HG03342 (cell line): ENCODE measurements at regions not wholly inside any gene's neighbourhood (a gene's known extent, or its start where the extent isn't known, plus 50 kb on each side); places are given as distances from the start of the nearest gene placed in this dataset.
"Not testable (repeated sequence)": the region's sequence is repeated elsewhere in the genome, so short reads cannot be mapped to it uniquely, and the experiment has no call there.

Experiments
- ATAC-seq: cut with Tn5 transposase; IDR thresholded peaks from one replicate; pipeline ENCODE4 v1.9.1; 2021; ENCODE audit warnings: mild to moderate bottlenecking, moderate library complexity; ENCODE audit not compliant: unreplicated experiment

DNA sequence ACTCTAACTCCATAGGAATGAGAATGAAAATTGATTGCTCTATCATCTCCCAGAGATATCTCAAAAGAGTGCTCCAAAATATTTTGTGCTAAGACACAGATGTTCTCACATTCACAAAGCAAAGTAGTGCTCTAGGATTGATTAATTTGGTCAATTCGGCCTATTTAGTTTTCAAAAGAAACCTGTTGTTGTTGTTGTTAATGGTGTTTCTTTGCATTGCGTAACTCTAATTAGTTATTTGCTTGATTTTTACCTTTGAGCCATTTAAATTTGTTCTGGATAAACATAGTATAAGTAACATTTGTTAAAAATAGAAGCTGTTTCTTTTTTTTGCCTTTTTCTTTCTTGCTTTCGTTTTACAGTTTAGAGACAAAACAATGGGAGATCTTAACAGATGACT is 382.5 kb downstream of the CAAP1 start:
- no peak for ATAC-seq

DNA sequence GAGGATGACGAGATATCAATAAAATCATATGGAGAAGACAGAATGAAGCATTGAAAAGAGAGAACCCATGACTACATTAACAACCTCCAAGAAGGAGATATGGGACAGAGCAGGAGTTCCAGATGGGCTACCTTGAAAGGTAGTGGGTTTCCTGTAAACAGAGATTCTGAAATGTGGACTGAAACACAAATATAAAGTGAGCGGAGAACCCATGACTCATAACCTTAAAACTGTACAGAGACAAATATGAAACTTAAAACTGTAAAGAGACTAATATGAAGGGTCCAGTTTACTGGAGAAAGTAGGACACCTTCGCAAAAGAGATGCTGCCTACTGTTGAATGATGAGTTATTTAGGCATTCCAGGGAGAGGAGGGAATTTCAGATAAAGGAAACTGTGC is 383.7 kb downstream of the CAAP1 start:
- ATAC-seq: no peak

DNA sequence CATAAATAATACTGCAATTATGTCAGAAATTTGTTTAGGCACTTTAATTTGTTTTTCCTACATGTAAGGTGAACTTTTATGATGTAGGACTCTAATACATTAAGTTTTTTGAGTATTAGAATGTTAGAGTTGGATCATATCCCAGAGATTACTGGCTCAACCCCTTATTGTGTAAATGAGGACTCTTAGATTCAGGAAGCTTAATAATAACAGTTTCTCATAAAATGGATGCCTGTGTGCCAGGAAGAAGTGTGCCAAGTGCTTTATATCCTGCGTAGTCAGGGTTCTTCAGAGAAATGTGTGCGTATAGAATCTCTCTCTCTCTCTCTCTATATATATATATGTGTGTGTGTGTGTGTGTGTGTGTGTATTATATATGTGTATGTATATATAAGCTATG is 388.5 kb downstream of the CAAP1 start:
- ATAC-seq: no peak

DNA sequence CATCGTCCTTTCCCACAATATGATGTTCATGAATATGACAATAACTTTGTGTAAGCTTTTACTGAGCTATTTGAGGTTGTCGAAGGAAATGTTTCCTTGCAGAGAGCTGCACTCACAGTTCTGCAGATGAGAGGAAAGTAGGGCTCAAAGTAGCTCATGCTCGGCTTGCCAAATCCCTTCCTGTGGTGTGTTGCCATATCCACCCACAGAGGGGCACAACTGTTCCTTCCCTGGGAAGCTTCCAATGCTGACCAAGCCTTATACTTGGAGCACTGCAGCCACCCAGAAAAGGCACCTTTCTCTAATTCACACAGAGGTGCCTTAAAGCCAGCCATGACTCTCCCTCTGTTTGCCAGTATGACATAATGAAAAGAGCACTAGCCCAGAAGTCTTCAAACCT is 390.3 kb downstream of the CAAP1 start:
- ATAC-seq: no peak

DNA sequence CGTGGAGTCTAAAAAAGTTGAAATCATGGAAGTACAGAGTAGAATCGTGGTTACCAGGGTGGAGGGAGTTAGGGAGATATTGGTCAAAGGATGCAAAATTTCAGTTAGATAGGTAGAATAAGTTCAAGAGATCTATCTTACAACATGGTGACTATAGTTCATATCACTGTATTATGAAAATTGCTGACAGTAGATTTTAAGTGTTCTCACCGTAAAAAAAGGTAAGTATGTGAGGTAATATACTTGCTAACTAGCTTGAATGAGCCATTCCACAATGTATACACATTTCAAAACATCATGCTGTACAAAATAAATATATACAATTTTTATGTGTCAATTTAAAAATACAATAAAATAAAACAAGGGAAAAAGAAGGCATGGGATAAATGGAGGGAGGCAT is 392.1 kb downstream of the CAAP1 start:
- ATAC-seq: no peak

DNA sequence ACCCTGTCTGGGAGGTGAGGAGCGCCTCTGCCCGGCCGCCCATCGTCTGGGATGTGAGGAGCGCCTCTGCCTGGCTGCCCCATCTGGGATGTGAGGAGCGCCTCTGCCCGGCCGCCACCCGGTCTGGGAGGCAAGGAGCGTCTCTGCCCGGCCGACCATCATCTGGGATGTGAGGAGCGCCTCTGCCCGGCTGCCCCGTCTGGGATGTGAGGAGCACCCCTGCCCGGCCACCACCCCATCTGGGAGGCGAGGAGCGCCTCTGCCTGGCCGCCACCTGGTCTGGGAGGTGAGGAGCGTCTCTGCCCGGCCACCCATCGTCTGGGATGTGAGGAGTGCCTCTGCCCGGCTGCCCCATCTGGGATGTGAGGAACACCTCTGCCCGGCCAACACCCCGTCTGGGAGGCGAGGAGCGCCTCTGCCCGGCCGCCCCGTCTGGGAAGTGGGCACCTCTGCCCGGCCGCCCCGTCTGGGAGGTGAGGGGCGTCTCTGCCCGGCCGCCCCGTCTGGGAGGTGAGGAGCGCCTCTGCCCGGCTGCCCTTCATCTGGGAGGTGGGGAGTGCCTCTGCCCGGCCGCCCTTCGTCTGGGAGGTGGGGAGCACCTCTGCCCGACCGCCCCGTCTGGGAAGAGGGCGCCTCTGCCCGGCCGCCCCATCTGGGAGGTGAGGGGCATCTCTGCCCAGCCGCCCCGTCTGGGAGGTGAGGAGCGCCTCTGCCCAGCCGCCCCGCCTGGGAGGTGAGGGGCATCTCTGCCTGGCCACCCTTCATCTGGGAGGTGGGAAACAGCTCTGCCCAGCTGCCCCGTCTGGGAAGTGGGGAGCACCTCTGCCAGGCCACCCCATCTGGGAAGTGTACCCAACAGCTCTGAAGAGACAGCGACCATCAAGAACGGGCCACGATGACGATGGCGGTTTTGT is 399.7 kb downstream of the CAAP1 start:
- ATAC-seq: not testable (repeated sequence)

DNA sequence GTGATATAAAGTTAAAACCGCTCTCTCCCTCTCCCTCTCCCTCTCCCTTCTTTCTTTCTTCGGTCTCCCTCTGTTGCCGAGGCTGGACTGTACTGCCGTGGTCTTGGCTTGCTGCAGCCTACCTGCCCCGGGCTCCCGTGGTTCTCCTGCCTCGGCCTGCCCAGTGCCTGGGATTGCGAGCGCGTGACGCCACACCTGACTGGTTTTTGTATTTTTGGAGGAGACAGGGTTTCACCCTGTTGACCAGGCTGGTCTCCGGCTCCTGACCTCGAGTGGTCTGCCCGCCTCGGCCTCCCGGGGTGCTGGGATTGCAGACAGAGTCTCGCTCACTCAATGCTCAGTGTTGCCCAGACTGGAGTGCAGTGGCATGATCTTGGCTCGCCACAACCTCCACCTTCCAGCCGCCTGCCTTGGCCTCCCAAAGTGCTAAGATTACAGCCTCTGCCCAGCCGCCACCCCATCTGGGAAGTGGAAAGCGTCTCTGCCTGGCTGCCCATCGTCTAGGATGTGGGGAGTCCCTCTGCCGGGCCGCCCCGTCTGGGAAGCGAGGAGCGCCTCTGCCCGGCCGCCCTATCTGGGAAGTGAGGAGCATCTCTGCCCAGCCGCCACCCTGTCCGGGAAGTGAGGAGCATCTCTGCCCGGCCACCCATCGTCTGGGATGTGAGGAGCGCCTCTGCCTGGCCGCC is 400.5 kb downstream of the CAAP1 start:
- ATAC-seq: not testable (repeated sequence)

DNA sequence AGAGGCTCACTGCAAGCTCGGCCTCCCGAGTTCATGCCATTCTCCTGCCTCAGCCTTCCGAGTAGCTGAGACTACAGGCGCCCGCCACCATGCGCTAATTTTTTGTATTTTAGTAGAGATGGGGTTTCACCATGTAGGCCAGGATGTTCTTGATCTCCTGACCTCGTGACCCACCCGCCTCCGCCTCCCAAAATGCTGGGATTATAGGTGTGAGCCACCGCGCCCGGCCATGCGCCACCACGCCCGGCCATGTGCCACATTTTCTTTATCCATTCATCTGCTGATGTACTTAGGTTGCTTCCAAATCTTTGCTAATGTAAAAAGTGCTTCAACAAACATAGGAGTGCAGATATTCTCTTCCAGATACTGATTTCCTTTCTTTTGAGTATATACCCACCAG is 408.6 kb downstream of the CAAP1 start:
- no peak for ATAC-seq

DNA sequence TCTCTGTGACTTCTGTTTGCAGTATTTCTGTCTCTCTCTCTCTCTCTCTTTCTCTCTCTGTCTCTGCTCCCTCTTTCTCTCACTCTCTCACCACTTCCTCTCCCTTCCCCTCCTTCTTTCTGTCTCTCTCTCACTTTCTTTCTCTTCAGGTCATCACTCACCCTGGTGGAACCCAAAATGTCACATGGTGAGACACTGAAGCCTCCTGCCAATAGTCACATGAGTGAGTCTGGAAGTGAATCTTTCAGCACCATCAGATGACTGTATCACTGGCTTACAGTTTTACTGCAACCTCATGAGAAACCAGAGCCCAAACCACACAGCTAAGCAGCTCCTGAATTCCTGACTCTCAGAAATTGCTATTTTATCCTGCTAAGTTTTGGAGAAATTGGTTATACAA is 414.6 kb downstream of the CAAP1 start:
- ATAC-seq: no peak

DNA sequence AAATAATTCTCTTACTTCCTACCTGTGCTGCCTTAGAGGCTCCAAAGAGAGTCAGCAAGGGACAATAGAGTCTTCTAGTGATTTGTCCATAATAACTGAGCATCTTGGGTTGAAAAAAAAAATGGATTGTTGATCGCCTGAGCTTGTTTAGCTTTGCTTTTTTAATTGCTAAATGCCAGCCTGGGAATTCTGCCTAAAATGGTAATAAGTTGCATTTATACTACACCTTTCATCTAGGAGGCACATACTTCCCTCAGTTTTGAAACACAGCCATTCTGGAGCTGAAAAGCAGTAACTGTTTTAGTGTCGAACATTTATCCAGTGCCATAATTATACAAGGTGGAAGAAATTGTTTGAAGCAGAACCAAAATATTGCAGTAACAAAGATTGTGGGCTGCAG is 421.3 kb downstream of the CAAP1 start:
- no peak for ATAC-seq

DNA sequence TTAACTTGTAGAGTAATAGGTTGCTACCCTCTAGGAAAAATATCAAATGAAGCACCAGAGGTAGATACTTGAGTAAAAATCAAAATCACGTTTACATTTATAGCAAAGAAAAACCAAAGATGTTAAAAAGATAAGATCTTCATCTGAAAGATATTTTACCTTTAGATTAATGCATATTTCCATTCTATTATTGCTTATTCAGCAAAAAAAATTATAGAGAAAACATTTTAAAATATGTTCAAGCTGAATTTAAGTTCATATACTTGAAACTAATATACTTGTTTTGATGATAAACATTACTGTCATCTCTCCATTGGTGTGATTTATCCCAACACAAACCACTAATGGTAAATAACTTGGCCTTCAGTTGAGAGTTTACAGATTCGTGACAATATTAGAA is 422.3 kb downstream of the CAAP1 start:
- ATAC-seq: no peak

DNA sequence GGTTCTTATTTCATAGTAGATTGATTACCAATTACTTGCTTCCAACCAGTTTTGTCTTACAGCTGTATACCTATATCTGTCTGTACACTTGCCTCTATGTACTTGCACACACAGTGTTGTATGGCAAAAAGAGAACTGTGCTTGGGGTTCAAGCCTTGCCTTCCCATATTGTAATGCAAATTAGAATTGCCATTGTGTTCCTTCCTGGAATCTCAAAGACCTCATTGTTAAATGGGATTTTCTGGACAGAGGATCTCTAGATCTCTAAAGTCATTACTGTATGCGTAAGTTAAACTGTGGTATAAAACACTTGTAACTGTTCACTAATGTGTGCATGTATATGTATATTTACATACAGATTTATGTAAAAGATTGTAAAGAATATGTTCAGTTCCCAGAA is 428.8 kb downstream of the CAAP1 start:
- no peak for ATAC-seq

DNA sequence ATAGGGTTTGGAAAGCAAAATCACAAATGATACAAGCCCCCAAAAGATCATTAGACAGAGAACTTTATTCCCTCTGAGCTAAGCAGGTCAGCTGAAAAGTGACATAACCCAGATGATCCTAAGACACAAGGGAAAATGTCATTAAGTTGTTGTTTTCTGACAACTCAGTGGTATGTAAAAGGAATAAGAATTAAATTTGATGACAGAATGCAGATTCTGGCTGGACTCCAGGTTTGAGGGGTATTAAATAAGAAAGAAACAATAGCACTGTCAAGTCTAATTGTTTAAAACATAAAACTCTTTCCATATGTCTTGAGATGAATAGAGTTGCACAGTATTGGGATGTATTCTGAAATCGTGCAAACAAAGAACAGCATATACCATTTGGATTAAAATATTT is 429.9 kb downstream of the CAAP1 start:
- no peak for ATAC-seq

DNA sequence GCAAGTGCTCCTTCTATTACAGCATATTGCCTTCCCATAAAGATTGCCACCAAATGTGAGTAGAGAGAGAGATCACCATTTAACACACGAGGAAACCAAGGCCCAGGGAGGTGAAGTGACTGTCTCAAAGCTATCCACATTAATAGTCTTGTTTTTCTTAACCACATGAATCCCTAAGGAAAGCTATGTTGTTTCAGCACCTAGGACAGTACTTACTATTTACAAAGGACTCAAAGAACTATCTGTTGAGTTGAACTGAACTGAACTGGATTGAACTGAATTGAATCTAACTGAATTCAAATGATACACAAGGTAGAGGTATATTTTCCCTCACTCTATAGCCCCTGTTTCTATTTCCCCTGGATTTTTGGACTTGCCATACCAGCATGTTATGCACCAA is 430.4 kb downstream of the CAAP1 start:
- ATAC-seq: no peak

DNA sequence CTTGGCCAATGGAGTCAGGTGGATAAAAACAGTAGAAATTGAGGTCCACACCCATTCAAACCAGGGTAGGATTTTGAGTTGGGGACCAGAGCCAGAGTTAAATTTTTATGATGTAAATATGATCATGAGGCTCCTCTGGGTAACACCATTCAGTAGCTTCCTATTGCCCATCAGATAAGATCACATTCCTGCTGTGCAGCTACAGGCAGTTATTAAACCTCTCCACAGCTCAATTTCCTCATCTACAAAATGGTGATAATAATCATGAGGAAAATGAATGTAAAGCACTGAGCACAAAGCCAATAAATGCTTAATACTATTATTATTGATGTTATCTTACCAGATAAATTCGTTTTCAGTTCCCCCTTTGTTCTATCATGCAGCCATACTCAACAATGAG is 432.0 kb downstream of the CAAP1 start:
- ATAC-seq: no peak

DNA sequence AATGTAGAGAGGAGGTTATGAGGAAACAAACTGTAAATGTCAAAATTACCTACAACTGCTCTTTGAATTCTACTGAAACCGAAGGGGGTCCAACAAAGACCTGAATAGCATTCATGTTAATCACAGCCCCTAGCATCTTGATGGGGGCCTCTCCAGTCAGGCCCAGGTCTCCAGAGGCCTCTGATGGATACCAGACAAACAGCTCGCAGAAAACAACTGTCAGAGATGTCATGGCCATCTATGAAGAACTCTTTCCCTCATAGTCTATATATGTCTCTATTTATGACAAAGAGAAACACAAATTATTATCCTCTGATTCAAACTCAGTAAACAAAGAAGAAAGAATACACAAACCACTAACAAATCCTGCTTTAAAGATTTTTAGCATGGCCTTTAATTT is 432.6 kb downstream of the CAAP1 start:
- ATAC-seq: no peak

DNA sequence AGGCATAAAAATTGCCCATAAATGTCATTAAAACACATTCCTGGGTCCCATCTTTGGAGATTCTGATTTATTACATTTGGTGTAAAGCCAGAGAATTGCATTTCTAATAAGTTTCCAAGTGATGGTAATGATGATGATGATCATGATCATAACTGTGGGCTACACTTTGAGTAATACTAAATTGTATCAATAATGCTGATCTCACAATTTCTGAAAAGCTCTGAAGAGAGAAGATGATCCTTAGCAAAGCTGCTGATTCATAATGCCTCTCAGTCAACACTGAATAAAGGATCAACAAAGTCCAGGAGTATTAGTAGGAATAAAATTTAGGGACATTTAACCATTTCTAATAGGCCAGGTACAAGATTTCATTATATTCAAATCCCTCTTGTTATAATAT is 434.5 kb downstream of the CAAP1 start:
- no peak for ATAC-seq

DNA sequence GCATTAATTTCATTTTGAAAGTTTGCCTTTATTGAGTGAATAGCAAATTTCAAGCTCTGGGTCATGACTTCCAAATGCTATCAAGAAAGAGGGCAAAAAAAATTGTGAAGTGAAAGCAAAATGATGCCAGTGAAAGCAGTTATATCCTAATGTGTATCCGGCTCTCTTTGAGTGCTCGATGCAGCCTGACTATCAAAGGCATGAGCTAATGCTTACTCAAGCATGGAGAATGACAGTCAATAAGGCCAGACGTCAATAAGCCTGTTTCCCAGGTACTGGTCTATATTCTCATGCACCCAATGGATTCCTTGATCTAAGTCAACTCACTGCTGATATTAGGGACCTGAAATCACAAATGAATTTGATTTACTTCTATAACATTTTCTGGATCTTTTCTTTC is 435.5 kb downstream of the CAAP1 start:
- ATAC-seq: no peak

DNA sequence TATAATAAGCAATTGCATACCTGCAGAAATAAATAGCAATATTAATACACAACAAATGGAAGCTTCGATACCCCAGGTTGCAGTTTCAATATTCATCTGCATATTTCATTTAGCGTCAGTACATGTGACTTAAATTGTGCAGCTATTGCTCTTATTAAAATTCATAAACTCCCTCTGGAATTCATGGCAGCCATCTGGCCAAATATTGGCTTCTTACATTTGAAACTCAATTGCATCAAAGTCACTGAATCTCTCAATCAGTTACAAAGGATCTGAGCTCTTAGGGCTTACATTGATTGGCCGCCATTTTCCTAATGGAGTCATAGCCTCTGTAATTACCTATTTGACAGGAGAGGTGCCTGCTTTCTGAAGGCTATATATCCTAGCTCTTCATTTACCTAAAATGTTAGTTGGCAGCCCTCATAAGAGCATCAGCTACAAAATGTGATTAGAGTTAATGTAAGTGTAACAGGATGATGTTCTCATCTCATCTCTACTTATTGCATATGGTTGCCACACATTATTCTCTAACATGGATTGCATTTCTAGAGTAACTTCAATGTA is 453.5 kb downstream of the CAAP1 start:
- no peak for ATAC-seq

DNA sequence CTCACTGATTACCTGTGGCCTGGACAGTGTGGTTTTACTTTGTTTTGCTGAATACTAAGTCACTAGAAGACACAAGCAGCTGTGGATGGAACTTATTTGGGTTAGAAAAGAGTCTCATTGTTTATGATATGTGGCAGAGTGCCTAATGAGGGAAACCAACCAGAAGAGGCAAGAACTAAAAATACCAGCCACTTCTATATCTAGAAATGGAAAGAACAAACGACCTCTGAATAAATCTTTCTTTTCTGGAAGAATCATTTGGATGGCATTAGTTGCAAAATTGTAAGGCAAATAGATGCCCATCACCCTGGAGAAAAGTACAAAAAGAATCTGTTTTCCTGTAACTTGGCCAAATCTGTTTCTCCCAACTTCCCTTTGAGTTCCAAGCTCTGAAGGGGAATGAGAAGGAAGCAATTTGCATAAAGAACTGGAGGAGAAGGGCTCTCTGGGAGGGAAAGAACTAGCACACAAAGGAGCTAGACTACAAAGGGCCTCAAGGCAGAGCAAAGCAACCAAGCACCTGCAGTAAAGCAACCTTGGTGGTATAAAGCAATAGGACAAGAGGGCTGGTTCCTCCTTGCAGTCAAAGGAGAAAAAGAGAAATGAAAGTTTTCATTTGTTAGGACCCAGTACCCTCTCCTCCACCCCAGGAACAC is 455.4 kb downstream of the CAAP1 start:
- no peak for ATAC-seq

DNA sequence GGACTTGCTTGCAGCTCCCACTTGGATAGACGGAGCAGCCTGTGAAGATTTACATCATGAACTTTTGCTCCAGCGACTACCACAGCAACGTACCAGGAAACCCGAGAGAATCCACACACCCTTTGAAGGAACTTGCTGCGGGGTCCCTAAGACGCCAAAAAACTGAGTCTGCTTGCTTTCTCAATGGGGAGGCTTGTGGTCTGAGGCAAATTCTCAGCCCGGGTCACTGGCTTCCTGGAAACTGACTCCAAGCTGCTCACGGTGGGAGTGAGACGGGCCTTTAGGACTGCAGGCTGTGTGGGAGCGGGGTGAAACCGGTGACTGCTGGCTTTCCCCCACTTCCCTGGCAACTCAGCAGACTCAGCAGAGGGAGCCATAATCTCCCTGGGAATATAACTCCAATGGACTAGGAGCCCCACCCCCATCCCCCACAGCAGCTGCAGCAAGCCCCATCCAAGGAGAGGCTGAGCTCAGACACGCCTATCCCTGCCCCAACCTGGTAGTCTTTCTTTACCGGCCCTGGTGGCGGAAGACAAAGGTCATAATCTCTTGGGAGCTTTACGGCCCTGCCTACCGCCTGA is 466.0 kb downstream of the CAAP1 start:
- no peak for ATAC-seq
